ENCODE measurements at regions not wholly inside any gene's neighbourhood (a gene's known extent, or its start where the extent isn't known, plus 50 kb on each side); places are given as distances from the start of the nearest gene placed in this dataset.

- no peaks in the 10 kb centered on the region for H3K9me3 ChIP-seq (replicated peaks; ENCODE audit: control insufficient read depth, insufficient read depth, low read length)
- H3K9ac ChIP-seq (replicated peaks; ENCODE audit: extremely low read depth, insufficient read depth, low read length), result no peak overlapping the region
- H3K79me2 ChIP-seq (ENCODE audit: control insufficient read depth, insufficient read depth, low read length), result no peaks in the 10 kb centered on the region
- FAIRE-seq, result no peak
- no TSS peak for BruUV-seq (replicated peaks)
- H3K9me1 ChIP-seq (replicated peaks; ENCODE audit: control insufficient read depth, extremely low read depth, insufficient read depth, low read length), result no peaks in the 10 kb centered on the region
- TF ChIP-seq FOS (IDR thresholded peaks at IDR 0.05; ENCODE audit: borderline replicate concordance, insufficient read depth, low read length), result no peak
- TF ChIP-seq, protein P1, sequence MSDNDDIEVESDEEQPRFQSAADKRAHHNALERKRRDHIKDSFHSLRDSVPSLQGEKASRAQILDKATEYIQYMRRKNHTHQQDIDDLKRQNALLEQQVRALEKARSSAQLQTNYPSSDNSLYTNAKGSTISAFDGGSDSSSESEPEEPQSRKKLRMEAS (IDR thresholded peaks at IDR 0.05; ENCODE audit: insufficient read depth, insufficient read length), result no peak
- no peak for TF ChIP-seq JUN (IDR thresholded peaks at IDR 0.05; ENCODE audit: borderline replicate concordance, insufficient read depth, insufficient read length, low read depth)
- TF ChIP-seq MYC (IDR thresholded peaks at IDR 0.05; ENCODE audit: low read depth, low read length), result no peak
- TF ChIP-seq POLR2AphosphoS5 (IDR thresholded peaks at IDR 0.05; ENCODE audit: insufficient read depth, low read depth, low read length), result no peak
- TF ChIP-seq POLR2A (IDR thresholded peaks at IDR 0.05; ENCODE audit: low read depth, low read length), result no peak
- no peak for TF ChIP-seq CTCF (IDR thresholded peaks at IDR 0.05; ENCODE audit: extremely low read depth in 1 of 2, insufficient read depth in 1 of 2, low read depth in 1 of 2, low read length in 2 of 2)
- TF ChIP-seq EZH2 (IDR thresholded peaks at IDR 0.05; ENCODE audit: borderline replicate concordance, low read depth, low read length, severe bottlenecking), result no peak
- no peak for TF ChIP-seq GATA2 (IDR thresholded peaks at IDR 0.05; ENCODE audit: insufficient read depth, insufficient read length, low read depth, low read length)
- no peak overlapping the region for H3K4me2 ChIP-seq (ENCODE audit: insufficient read depth, low read length)
- ChIA-PET POLR2A (no interaction called here), CTCF (no interaction called here)
- intact Hi-C loops (cut with micrococcal nuclease), result loop anchor here (5.0 kb wide), 1 partner anchor 103 kb away; the partner anchor contains the start of gene ETAA1
- no peak overlapping the region for H3K4me3 ChIP-seq (replicated peaks in 1 of 3; ENCODE audit: insufficient read depth in 1 of 3, low read depth in 1 of 3, low read length in 3 of 3)
- no peak overlapping the region for H3K27ac ChIP-seq (ENCODE audit: insufficient read depth, low read depth, low read length)
- DNase-seq (ENCODE audit: low read depth, low spot score), result no peak
- dilution Hi-C loops (cut with MboI; ENCODE audit: extremely low pct_ligation_motif_present, low sequenced_read_pairs), result no loop called here
- no peaks in the 10 kb centered on the region for H3K27me3 ChIP-seq (ENCODE audit: control insufficient read depth in 2 of 2, insufficient read depth in 2 of 2, low read length in 2 of 2)
- peaks cover 18% of the 10 kb centered on the region for H3K4me1 ChIP-seq (ENCODE audit: control insufficient read depth, extremely low read depth, insufficient read depth, low read length)
- H3K36me3 ChIP-seq (ENCODE audit: control insufficient read depth in 2 of 2, extremely low read depth in 1 of 2, insufficient read depth in 2 of 2, low read length in 2 of 2), result no peaks in the 10 kb centered on the region
- H2AFZ ChIP-seq (ENCODE audit: low read depth, low read length), result no peak overlapping the region
- H4K20me1 ChIP-seq (replicated peaks; ENCODE audit: control insufficient read depth, extremely low read depth, insufficient read depth, low read length), result no peaks in the 10 kb centered on the region
Measured at GRCh38 chr2:67499989-67500388, 102.9 kb downstream of the ETAA1 start.
